ENCODE measurements at regions not wholly inside any gene's neighbourhood (a gene's known extent, or its start where the extent isn't known, plus 50 kb on each side); places are given as distances from the start of the nearest gene placed in this dataset.

DNA sequence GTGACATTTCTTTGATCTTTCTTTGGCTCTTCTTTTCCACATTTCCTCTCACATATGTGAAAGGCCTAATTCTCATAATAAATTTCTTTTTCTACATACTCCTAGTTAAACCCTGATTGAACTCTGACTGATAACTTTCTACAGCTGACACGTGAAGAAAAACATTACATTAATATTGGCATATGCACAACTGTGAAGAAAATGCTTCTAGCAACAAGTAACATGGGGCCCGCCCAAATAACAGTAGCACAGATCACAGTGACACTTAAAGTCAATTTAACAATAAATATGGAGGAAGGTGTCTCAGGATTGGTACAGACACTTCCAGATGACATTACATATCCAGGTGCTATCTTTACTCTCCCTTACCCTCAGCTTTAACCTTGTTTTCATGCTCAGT is 317.6 kb upstream of the ZNF385D start:
- H3K36me3 Mint-ChIP-seq = no peaks in the 10 kb centered on the region
- H3K4me1 ChIP-seq (ENCODE audit: insufficient read depth, low read length) = no peaks in the 10 kb centered on the region
- no peak overlapping the region for H3K27ac Mint-ChIP-seq
- no peaks in the 10 kb centered on the region for H3K9me3 ChIP-seq (ENCODE audit: control insufficient read depth in 1 of 2, low read length in 2 of 2)
- intact Hi-C loops (cut with micrococcal nuclease) = no loop called here
- DNase-seq = no peak
- no peaks in the 10 kb centered on the region for H3K27me3 ChIP-seq (ENCODE audit: insufficient read depth, low read length)
- ChIA-PET POLR2A (ENCODE audit: partially characterized antibody) (no interaction called here), CTCF (ENCODE audit: partially characterized antibody) (no interaction called here)
- H3K4me3 ChIP-seq (ENCODE audit: low read length in 2 of 2) = no peak overlapping the region
- H3K27ac ChIP-seq (ENCODE audit: low read depth, low read length) = no peak overlapping the region
- no peak overlapping the region for H3K4me3 Mint-ChIP-seq
- no peaks in the 10 kb centered on the region for H3K36me3 ChIP-seq (ENCODE audit: insufficient read depth, low read length)
- peaks cover 0 to 16% (median 5%) of the 10 kb centered on the region in 8 donors for H3K9me3 Mint-ChIP-seq
- no peaks in the 10 kb centered on the region for H3K4me1 Mint-ChIP-seq
- no peaks in the 10 kb centered on the region for H3K27me3 Mint-ChIP-seq

- no peaks in the 10 kb centered on the region for H3K4me1 Mint-ChIP-seq
These were observed 337.2 kb upstream of the ZNF385D start for GRCh38 chr3:22088204-22088603.

GRCh38 chr3:22089284-22089683 is 338.3 kb upstream of the ZNF385D start:
- Mint-ChIP-seq H3K27ac (no peak overlapping the region), H3K4me1 (no peaks in the 10 kb centered on the region), H3K4me3 (no peak overlapping the region), H3K27me3 (no peaks in the 10 kb centered on the region), H3K9me3 (peaks cover 0 to 12% (median 3%) of the 10 kb centered on the region in 8 donors), H3K36me3 (no peaks in the 10 kb centered on the region)
- POLR2A ChIA-PET (ENCODE audit: partially characterized antibody) = no interaction called here
- CTCF ChIA-PET (ENCODE audit: partially characterized antibody) = no interaction called here
- Histone ChIP-seq H3K36me3 (ENCODE audit: insufficient read depth, low read length) (no peaks in the 10 kb centered on the region), H3K9me3 (ENCODE audit: control insufficient read depth in 1 of 2, low read length in 2 of 2) (no peaks in the 10 kb centered on the region), H3K27me3 (ENCODE audit: insufficient read depth, low read length) (no peaks in the 10 kb centered on the region), H3K4me3 (ENCODE audit: low read length in 2 of 2) (no peak overlapping the region), H3K27ac (ENCODE audit: low read depth, low read length) (no peak overlapping the region), H3K4me1 (ENCODE audit: insufficient read depth, low read length) (no peaks in the 10 kb centered on the region)
- intact Hi-C loops (cut with micrococcal nuclease) = no loop called here
- DNase-seq = no peak

More at GRCh38 chr3:22088204-22088603, 337.2 kb upstream of the ZNF385D start:
- no peaks in the 10 kb centered on the region for H3K36me3 Mint-ChIP-seq
- H3K27me3 ChIP-seq (ENCODE audit: insufficient read depth, low read length) = no peaks in the 10 kb centered on the region
- no peaks in the 10 kb centered on the region for H3K27me3 Mint-ChIP-seq
- no peak overlapping the region for H3K27ac Mint-ChIP-seq
- H3K9me3 ChIP-seq (ENCODE audit: control insufficient read depth in 1 of 2, low read length in 2 of 2) = no peaks in the 10 kb centered on the region
- no peaks in the 10 kb centered on the region for H3K4me1 ChIP-seq (ENCODE audit: insufficient read depth, low read length)
- no peak overlapping the region for H3K4me3 ChIP-seq (ENCODE audit: low read length in 2 of 2)
- POLR2A ChIA-PET (ENCODE audit: partially characterized antibody) = no interaction called here
- no peak overlapping the region for H3K27ac ChIP-seq (ENCODE audit: low read depth, low read length)
- H3K36me3 ChIP-seq (ENCODE audit: insufficient read depth, low read length) = no peaks in the 10 kb centered on the region
- CTCF ChIA-PET (ENCODE audit: partially characterized antibody) = no interaction called here
- DNase-seq = no peak
- H3K4me3 Mint-ChIP-seq = no peak overlapping the region
- H3K9me3 Mint-ChIP-seq = peaks cover 0 to 12% (median 5%) of the 10 kb centered on the region in 8 donors
- intact Hi-C loops (cut with micrococcal nuclease) = no loop called here

GRCh38 chr3:22091329-22091728 is 340.3 kb upstream of the ZNF385D start:
- Histone ChIP-seq H3K36me3 (ENCODE audit: insufficient read depth, low read length) (no peaks in the 10 kb centered on the region), H3K4me1 (ENCODE audit: insufficient read depth, low read length) (no peaks in the 10 kb centered on the region), H3K9me3 (ENCODE audit: control insufficient read depth in 1 of 2, low read length in 2 of 2) (no peaks in the 10 kb centered on the region), H3K4me3 (ENCODE audit: low read length in 2 of 2) (no peak overlapping the region), H3K27me3 (ENCODE audit: insufficient read depth, low read length) (no peaks in the 10 kb centered on the region), H3K27ac (ENCODE audit: low read depth, low read length) (no peak overlapping the region)
- no peak for DNase-seq
- intact Hi-C loops (cut with micrococcal nuclease) = no loop called here
- H3K4me1 Mint-ChIP-seq = no peaks in the 10 kb centered on the region
- peaks cover 0 to 8% (median 2%) of the 10 kb centered on the region in 8 donors for H3K9me3 Mint-ChIP-seq
- H3K4me3 Mint-ChIP-seq = no peak overlapping the region
- H3K27ac Mint-ChIP-seq = no peak overlapping the region
- ChIA-PET POLR2A (ENCODE audit: partially characterized antibody) (no interaction called here), CTCF (ENCODE audit: partially characterized antibody) (no interaction called here)
- no peaks in the 10 kb centered on the region for H3K27me3 Mint-ChIP-seq
- no peaks in the 10 kb centered on the region for H3K36me3 Mint-ChIP-seq

DNA sequence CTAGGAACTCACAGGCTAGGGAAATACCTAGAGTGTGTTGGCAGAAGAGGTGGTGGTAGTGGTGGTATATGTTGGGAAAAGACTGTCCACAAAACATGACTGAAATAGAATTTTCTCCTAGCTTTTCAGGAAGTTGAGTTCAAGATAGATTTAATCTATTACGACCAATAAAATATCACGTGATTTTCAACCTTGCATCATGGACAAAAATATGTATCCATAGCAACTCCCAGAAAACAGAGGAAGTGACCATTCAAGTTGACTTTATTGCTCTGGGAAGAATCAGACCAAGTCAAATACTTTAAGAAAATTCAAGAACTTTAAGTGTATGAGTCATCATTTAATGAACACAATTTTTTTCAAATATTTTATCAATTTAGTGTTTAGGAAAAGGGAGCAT is 347.0 kb upstream of the ZNF385D start:
- Histone ChIP-seq H3K27me3 (ENCODE audit: insufficient read depth, low read length) (no peaks in the 10 kb centered on the region), H3K4me3 (ENCODE audit: low read length in 2 of 2) (no peak overlapping the region), H3K36me3 (ENCODE audit: insufficient read depth, low read length) (no peaks in the 10 kb centered on the region), H3K9me3 (ENCODE audit: control insufficient read depth in 1 of 2, low read length in 2 of 2) (no peaks in the 10 kb centered on the region), H3K27ac (ENCODE audit: low read depth, low read length) (no peak overlapping the region), H3K4me1 (ENCODE audit: insufficient read depth, low read length) (no peaks in the 10 kb centered on the region)
- Mint-ChIP-seq H3K27ac (no peak overlapping the region), H3K9me3 (peaks cover 0 to 16% (median 5%) of the 10 kb centered on the region in 8 donors), H3K27me3 (no peaks in the 10 kb centered on the region), H3K4me1 (no peaks in the 10 kb centered on the region), H3K4me3 (no peak overlapping the region), H3K36me3 (no peaks in the 10 kb centered on the region)
- DNase-seq = no peak
- POLR2A ChIA-PET (ENCODE audit: partially characterized antibody) = no interaction called here
- intact Hi-C loops (cut with micrococcal nuclease) = no loop called here
- CTCF ChIA-PET (ENCODE audit: partially characterized antibody) = no interaction called here

DNA sequence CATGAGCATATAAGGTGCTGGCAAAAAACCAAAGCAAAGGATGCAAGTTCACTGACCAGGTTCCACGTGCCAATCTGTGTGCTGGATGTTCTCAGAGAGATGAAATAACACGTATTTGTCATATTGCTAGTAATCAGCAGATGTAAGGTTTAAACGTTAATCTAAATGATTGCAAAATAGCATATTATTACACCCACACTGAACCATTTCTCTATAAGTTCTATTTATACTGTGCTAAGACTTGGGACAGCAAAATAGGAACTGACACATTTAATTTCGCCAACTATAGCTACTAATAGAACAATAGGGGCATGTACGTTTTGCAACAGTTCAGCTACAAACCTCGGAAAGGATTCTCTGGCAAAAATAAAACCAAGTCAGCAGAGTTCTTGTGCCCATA is 350.3 kb upstream of the ZNF385D start:
- Mint-ChIP-seq H3K4me1 (no peaks in the 10 kb centered on the region), H3K27ac (no peak overlapping the region), H3K36me3 (no peaks in the 10 kb centered on the region), H3K27me3 (no peaks in the 10 kb centered on the region), H3K4me3 (no peak overlapping the region), H3K9me3 (peaks cover 3 to 13% (median 4%) of the 10 kb centered on the region in 8 donors)
- no peaks in the 10 kb centered on the region for H3K4me1 ChIP-seq (ENCODE audit: insufficient read depth, low read length)
- H3K27me3 ChIP-seq (ENCODE audit: insufficient read depth, low read length) = no peaks in the 10 kb centered on the region
- H3K27ac ChIP-seq (ENCODE audit: low read depth, low read length) = no peak overlapping the region
- no peak for DNase-seq
- H3K36me3 ChIP-seq (ENCODE audit: insufficient read depth, low read length) = no peaks in the 10 kb centered on the region
- POLR2A ChIA-PET (ENCODE audit: partially characterized antibody) = no interaction called here
- H3K9me3 ChIP-seq (ENCODE audit: control insufficient read depth in 1 of 2, low read length in 2 of 2) = no peaks in the 10 kb centered on the region
- intact Hi-C loops (cut with micrococcal nuclease) = no loop called here
- H3K4me3 ChIP-seq (ENCODE audit: low read length in 2 of 2) = no peak overlapping the region
- CTCF ChIA-PET (ENCODE audit: partially characterized antibody) = no interaction called here

- Histone ChIP-seq H3K9me3 (ENCODE audit: control insufficient read depth in 1 of 2, low read length in 2 of 2) (no peaks in the 10 kb centered on the region), H3K4me1 (ENCODE audit: insufficient read depth, low read length) (no peaks in the 10 kb centered on the region), H3K36me3 (ENCODE audit: insufficient read depth, low read length) (no peaks in the 10 kb centered on the region), H3K27me3 (ENCODE audit: insufficient read depth, low read length) (no peaks in the 10 kb centered on the region), H3K4me3 (ENCODE audit: low read length in 2 of 2) (no peak overlapping the region), H3K27ac (ENCODE audit: low read depth, low read length) (no peak overlapping the region)
- intact Hi-C loops (cut with micrococcal nuclease) = no loop called here
- ChIA-PET POLR2A (ENCODE audit: partially characterized antibody) (no interaction called here), CTCF (ENCODE audit: partially characterized antibody) (no interaction called here)
- Mint-ChIP-seq H3K27me3 (no peaks in the 10 kb centered on the region), H3K27ac (no peak overlapping the region), H3K4me3 (no peak overlapping the region), H3K4me1 (no peaks in the 10 kb centered on the region), H3K9me3 (peaks cover 3 to 13% (median 6%) of the 10 kb centered on the region in 8 donors), H3K36me3 (no peaks in the 10 kb centered on the region)
- no peak for DNase-seq
These were observed 350.8 kb upstream of the ZNF385D start for GRCh38 chr3:22101811-22102210.

GRCh38 chr3:22103423-22103822 is 352.4 kb upstream of the ZNF385D start:
- ChIA-PET POLR2A (ENCODE audit: partially characterized antibody) (no interaction called here), CTCF (ENCODE audit: partially characterized antibody) (no interaction called here)
- H3K27ac ChIP-seq (ENCODE audit: low read depth, low read length) = no peak overlapping the region
- H3K4me1 Mint-ChIP-seq = no peaks in the 10 kb centered on the region
- H3K4me3 Mint-ChIP-seq = no peak overlapping the region
- no peaks in the 10 kb centered on the region for H3K9me3 ChIP-seq (ENCODE audit: control insufficient read depth in 1 of 2, low read length in 2 of 2)
- H3K4me3 ChIP-seq (ENCODE audit: low read length in 2 of 2) = no peak overlapping the region
- H3K27ac Mint-ChIP-seq = no peak overlapping the region
- no peaks in the 10 kb centered on the region for H3K27me3 ChIP-seq (ENCODE audit: insufficient read depth, low read length)
- no peaks in the 10 kb centered on the region for H3K4me1 ChIP-seq (ENCODE audit: insufficient read depth, low read length)
- no peaks in the 10 kb centered on the region for H3K36me3 Mint-ChIP-seq
- intact Hi-C loops (cut with micrococcal nuclease) = no loop called here
- H3K27me3 Mint-ChIP-seq = no peaks in the 10 kb centered on the region
- no peaks in the 10 kb centered on the region for H3K36me3 ChIP-seq (ENCODE audit: insufficient read depth, low read length)
- DNase-seq = no peak
- H3K9me3 Mint-ChIP-seq = peaks cover 3 to 7% (median 5%) of the 10 kb centered on the region in 8 donors
